ENCODE measurements at regions not wholly inside any gene's neighbourhood (a gene's known extent, or its start where the extent isn't known, plus 50 kb on each side); places are given as distances from the start of the nearest gene placed in this dataset.

DNA sequence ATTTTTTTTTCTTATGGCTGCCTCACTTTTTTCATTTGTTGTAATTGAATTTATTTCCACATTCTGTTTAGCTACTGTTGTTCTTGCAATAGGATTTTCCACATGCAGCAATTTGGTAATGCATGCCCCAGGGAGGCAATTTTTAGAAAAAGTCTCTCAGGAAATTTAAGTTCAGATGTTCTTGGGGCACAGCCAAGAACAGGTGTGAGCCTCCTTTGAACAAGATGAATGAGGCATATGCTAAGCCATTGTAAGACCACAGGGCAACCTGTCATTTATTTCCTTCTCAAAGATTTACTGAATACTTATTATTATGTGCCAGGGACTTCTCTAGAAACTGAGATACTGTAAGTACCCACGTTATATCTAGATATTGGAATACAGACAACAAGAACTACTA lies 549.5 kb downstream of the DIPK2A start:
- in situ Hi-C loops (cut with HindIII; ENCODE audit: low pct_unique_long_range_greater_than_20kb, low sequenced_read_pairs), result no loop called here
- TF ChIP-seq JUND (IDR thresholded peaks at IDR 0.05; ENCODE audit: low read depth), result no peak
- DNase-seq (ENCODE audit: low read depth in 1 of 2, low spot score in 1 of 2), result no peak

GRCh38 chr3:144522456-144522855 lies 550.8 kb downstream of the DIPK2A start:
- in situ Hi-C loops (cut with HindIII; ENCODE audit: low pct_unique_long_range_greater_than_20kb, low sequenced_read_pairs), result no loop called here
- DNase-seq (ENCODE audit: low read depth in 1 of 2, low spot score in 1 of 2), result no peak
- TF ChIP-seq JUND (IDR thresholded peaks at IDR 0.05; ENCODE audit: low read depth), result no peak

DNA sequence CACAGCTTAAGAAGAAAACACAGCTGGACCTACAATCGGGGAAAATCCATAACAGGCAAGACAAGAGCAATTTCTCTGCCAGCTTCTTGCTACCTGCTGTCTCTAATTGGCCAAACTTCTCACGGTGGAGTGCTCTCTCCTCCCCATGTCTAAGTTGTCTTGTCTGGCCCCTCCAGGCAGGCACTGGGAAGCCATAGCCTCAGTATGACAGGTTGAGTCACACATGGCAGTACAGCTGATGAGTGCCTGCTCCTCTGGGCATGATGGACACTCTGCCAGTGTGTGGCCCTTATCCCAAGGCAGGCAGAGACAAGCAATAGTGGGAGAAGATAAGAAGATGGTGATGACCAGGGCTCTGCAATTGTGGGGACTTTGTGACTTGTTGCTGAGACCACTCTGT lies 551.8 kb downstream of the DIPK2A start:
- TF ChIP-seq JUND (IDR thresholded peaks at IDR 0.05; ENCODE audit: low read depth), result no peak
- in situ Hi-C loops (cut with HindIII; ENCODE audit: low pct_unique_long_range_greater_than_20kb, low sequenced_read_pairs), result no loop called here
- no peak for DNase-seq (ENCODE audit: low read depth in 1 of 2, low spot score in 1 of 2)

GRCh38 chr3:144524531-144524930 lies 552.9 kb downstream of the DIPK2A start:
- in situ Hi-C loops (cut with HindIII; ENCODE audit: low pct_unique_long_range_greater_than_20kb, low sequenced_read_pairs), result no loop called here
- no peak for DNase-seq (ENCODE audit: low read depth in 1 of 2, low spot score in 1 of 2)
- TF ChIP-seq JUND (IDR thresholded peaks at IDR 0.05; ENCODE audit: low read depth), result no peak

DNA sequence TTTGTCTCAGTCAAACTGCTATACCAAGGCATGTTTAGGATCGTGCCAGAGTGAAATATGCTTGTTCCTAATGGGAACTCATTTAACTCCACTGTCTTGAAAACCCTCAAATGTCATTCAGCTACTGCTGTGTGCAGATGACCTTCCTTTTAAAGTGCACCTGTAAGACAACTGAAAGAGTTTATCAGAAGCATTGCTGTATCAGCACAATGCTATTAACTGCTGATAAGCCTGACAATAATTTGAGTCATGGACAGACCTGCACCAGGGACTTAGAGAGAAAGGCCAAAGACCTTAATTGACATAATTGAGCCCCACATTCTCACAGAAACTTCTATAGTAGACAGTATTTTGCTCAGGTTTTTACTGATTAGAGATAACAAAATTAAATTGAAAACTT lies 557.9 kb downstream of the DIPK2A start:
- DNase-seq (ENCODE audit: low read depth in 1 of 2, low spot score in 1 of 2), result no peak
- in situ Hi-C loops (cut with HindIII; ENCODE audit: low pct_unique_long_range_greater_than_20kb, low sequenced_read_pairs), result no loop called here
- TF ChIP-seq JUND (IDR thresholded peaks at IDR 0.05; ENCODE audit: low read depth), result no peak

DNA sequence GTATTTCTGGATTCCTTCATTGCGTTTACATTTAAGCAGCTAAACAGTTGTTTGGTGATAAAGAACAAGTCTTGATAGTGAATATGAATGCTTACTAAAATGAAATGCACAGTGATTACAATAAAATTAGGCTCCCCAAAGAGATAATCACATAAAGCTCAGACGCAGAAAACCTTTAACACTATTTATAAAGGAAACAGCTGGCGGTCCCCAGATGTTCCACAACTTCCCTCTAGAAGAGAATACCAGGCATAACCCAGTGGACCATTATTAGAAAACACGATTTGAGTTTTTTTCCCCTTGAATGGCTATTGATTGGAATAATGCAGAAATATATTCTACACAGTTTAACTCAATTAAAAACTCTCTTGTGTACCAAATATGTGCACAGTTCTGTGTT lies 573.2 kb downstream of the DIPK2A start:
- TF ChIP-seq JUND (IDR thresholded peaks at IDR 0.05; ENCODE audit: low read depth), result no peak
- in situ Hi-C loops (cut with HindIII; ENCODE audit: low pct_unique_long_range_greater_than_20kb, low sequenced_read_pairs), result no loop called here
- DNase-seq (ENCODE audit: low read depth in 1 of 2, low spot score in 1 of 2), result no peak

DNA sequence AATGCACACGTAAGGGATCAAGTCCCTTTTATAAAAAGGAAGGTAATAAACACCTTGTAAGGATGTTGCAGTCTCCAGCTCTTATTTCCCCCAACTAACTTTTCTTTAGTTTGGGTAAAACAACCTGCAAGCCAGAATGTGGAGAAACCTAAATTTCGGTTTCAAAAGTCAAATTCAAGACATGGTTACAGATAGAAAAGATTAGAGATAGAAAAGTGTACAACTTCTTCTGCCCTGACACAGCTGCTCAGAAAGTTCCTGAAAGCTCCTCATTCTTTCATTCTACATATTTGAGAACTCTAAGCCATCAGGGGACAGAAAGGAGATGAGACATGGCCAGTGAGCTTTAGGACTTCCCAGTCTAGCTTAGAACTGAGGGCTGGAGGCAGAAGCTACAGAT lies 574.9 kb downstream of the DIPK2A start:
- no peak for TF ChIP-seq JUND (IDR thresholded peaks at IDR 0.05; ENCODE audit: low read depth)
- DNase-seq (ENCODE audit: low read depth in 1 of 2, low spot score in 1 of 2), result no peak
- in situ Hi-C loops (cut with HindIII; ENCODE audit: low pct_unique_long_range_greater_than_20kb, low sequenced_read_pairs), result no loop called here

DNA sequence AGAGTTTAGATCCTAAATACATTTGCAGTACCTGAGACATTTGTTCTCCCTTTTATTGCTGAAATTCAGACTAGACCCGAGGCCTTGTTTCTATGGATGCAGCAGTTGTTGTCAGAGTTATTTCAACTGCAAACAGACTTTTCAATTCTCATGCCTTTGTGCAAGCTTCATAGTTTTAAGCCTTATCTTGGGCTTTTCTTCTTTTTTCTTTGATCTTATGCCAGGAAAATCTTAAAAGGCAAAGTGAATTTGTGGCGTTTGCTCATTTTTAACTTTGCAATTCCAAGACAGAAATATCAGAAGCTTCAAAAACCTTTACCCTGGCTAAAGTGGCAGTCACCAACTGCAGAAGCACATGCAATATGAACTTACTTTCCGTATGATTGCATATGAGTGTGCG lies 576.7 kb downstream of the DIPK2A start:
- in situ Hi-C loops (cut with HindIII; ENCODE audit: low pct_unique_long_range_greater_than_20kb, low sequenced_read_pairs), result no loop called here
- no peak for TF ChIP-seq JUND (IDR thresholded peaks at IDR 0.05; ENCODE audit: low read depth)
- DNase-seq (ENCODE audit: low read depth in 1 of 2, low spot score in 1 of 2), result no peak

DNA sequence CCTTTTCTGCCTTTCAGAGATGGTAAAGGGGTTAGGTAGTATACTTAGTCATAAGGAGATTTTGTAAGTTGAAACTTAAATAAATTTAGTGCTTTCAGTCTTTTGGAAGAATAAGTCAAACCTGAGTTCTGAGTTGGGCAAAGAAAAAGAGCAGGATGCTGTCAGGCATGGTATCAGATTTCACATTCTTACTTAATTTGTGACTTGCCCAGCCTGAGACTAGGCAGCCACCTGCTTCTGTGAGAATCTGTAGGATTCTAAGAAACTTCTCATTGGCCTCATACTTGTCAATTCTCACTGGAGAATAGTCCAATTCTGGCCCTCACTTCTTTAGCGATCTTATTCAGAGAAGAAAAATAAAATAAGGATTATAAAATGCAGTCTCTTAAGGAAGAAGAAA lies 577.5 kb downstream of the DIPK2A start:
- in situ Hi-C loops (cut with HindIII; ENCODE audit: low pct_unique_long_range_greater_than_20kb, low sequenced_read_pairs), result no loop called here
- TF ChIP-seq JUND (IDR thresholded peaks at IDR 0.05; ENCODE audit: low read depth), result no peak
- peak in 1 of 2 experiments; percentile 63 for DNase-seq (ENCODE audit: low read depth in 1 of 2, low spot score in 1 of 2)

DNA sequence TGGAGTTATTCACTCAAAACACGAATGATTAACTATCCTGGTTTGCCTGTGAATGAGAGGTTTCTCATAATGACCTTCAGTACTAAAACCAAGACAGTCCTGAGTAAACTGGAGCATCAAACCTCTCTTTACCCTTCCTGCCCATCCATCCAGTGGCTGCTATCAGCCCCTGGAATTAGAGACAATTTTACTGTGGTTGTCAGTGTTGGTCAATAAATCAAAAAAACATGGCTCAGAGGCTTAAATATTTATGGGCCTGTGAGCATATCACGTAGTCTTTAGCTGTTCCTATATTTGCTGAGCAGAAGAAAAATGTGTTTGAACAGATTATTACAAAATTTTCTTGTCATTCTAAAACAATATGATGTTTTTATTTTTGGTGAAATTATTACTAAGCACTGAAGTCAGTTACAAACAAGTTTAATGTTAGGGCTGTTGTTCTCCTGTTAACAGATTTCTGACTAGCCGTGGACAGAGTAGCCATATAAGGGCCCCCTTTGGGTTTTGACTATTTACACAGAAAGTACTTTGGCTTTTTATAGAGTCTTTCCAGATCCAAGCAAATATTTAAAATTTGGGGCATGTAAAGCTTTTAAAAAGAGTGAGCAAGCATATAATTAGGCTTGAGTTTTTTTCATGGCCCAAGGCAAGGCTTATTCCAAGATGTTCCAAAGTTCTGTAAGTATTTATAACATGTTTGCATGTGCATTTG lies 580.9 kb downstream of the DIPK2A start:
- in situ Hi-C loops (cut with HindIII; ENCODE audit: low pct_unique_long_range_greater_than_20kb, low sequenced_read_pairs), result no loop called here
- DNase-seq (ENCODE audit: low read depth in 1 of 2, low spot score in 1 of 2), result no peak

GRCh38 chr3:144553301-144553700 lies 581.7 kb downstream of the DIPK2A start:
- no peak for DNase-seq (ENCODE audit: low read depth in 1 of 2, low spot score in 1 of 2)
- in situ Hi-C loops (cut with HindIII; ENCODE audit: low pct_unique_long_range_greater_than_20kb, low sequenced_read_pairs), result no loop called here
- no peak for TF ChIP-seq JUND (IDR thresholded peaks at IDR 0.05; ENCODE audit: low read depth)

More for the DNA sequence above, 580.9 kb downstream of the DIPK2A start:
- TF ChIP-seq JUND (IDR thresholded peaks at IDR 0.05; ENCODE audit: low read depth), result no peak

GRCh38 chr3:144554889-144555288 lies 583.3 kb downstream of the DIPK2A start:
- DNase-seq (ENCODE audit: low read depth in 1 of 2, low spot score in 1 of 2), result no peak
- in situ Hi-C loops (cut with HindIII; ENCODE audit: low pct_unique_long_range_greater_than_20kb, low sequenced_read_pairs), result no loop called here
- TF ChIP-seq JUND (IDR thresholded peaks at IDR 0.05; ENCODE audit: low read depth), result no peak

- TF ChIP-seq JUND (IDR thresholded peaks at IDR 0.05; ENCODE audit: low read depth), result no peak
- no peak for DNase-seq (ENCODE audit: low read depth in 1 of 2, low spot score in 1 of 2)
- in situ Hi-C loops (cut with HindIII; ENCODE audit: low pct_unique_long_range_greater_than_20kb, low sequenced_read_pairs), result no loop called here
Measured at GRCh38 chr3:144556392-144556791, 584.8 kb downstream of the DIPK2A start.

GRCh38 chr3:144557515-144557914 lies 585.9 kb downstream of the DIPK2A start:
- in situ Hi-C loops (cut with HindIII; ENCODE audit: low pct_unique_long_range_greater_than_20kb, low sequenced_read_pairs), result no loop called here
- no peak for TF ChIP-seq JUND (IDR thresholded peaks at IDR 0.05; ENCODE audit: low read depth)
- no peak for DNase-seq (ENCODE audit: low read depth in 1 of 2, low spot score in 1 of 2)
